C4-2B (cell line): ENCODE measurements at regions not wholly inside any gene's neighbourhood (a gene's known extent, or its start where the extent isn't known, plus 50 kb on each side); places are given as distances from the start of the nearest gene placed in this dataset.

Experiments
- CTCF ChIP-seq: fragments of 450-650 bp; conservative IDR thresholded peaks from 2 replicates; pipeline ENCODE4 v1.5.1; 2017; ENCODE audit warnings: mild to moderate bottlenecking
- ZFX ChIP-seq: fragments of 450-650 bp; IDR thresholded peaks from 2 replicates; pipeline ENCODE4 v1.6.1; 2017

- TF ChIP-seq CTCF = no peak
- no peak for TF ChIP-seq ZFX
These were observed 726.7 kb downstream of the C4orf33 start for GRCh38 chr4:129822701-129823100.
